SU-DHL-6 (cell line): ENCODE measurements at regions not wholly inside any gene's neighbourhood (a gene's known extent, or its start where the extent isn't known, plus 50 kb on each side); places are given as distances from the start of the nearest gene placed in this dataset.

Experiments used
- H2AFZ ChIP-seq: fragments of 200-600 bp; sonication (generic); 2 replicates; pipeline ENCODE4 v1.6.1; 2014; ENCODE audit warnings: low read depth, mild to moderate bottlenecking, moderate library complexity, mixed read lengths, antibody characterized with exemption, low read length; ENCODE audit not compliant: severe bottlenecking
- H3F3A ChIP-seq: fragments of 200-600 bp; shearing (Covaris generic); 2 replicates; pipeline ENCODE4 v1.6.0; 2016; ENCODE audit warnings: antibody characterized with exemption, mild to moderate bottlenecking; ENCODE audit not compliant: insufficient read depth
- H3K27ac ChIP-seq: fragments of 200-600 bp; sonication (generic); 2 replicates; pipeline ENCODE4 v1.5.1; 2016; ENCODE audit warnings: low read depth, mild to moderate bottlenecking, low read length, moderate library complexity, mixed read lengths
- H3K27me3 ChIP-seq: fragments of 200-600 bp; sonication (generic), shearing (Covaris generic); 2 replicates; pipeline ENCODE4 v1.6.0; 2014; ENCODE audit warnings: mild to moderate bottlenecking, low read length
- H3K36me3 ChIP-seq: fragments of 200-600 bp; sonication (generic); 2 replicates; pipeline ENCODE4 v1.6.1; 2014; ENCODE audit warnings: mild to moderate bottlenecking, low read length, mixed read lengths
- H3K4me2 ChIP-seq: fragments of 300-600, 200-600 bp; shearing (Covaris generic), sonication (generic); 2 replicates; pipeline ENCODE4 v1.6.0; 2014; ENCODE audit warnings: low read length, low read depth, mild to moderate bottlenecking; ENCODE audit not compliant: poor library complexity, severe bottlenecking
- H3K4me3 ChIP-seq: fragments of 200-600 bp; sonication (generic); 2 replicates; pipeline ENCODE4 v1.5.1; 2014; ENCODE audit warnings: antibody characterized with exemption, low read length, mild to moderate bottlenecking, mixed read lengths; ENCODE audit not compliant: insufficient read depth, poor library complexity, severe bottlenecking
- H3K79me2 ChIP-seq: fragments of 200-600 bp; sonication (generic); 2 replicates; pipeline ENCODE4 v1.6.1; 2014; ENCODE audit warnings: mild to moderate bottlenecking, low read length, moderate library complexity; ENCODE audit not compliant: insufficient read depth
- H3K9ac ChIP-seq: fragments of 200-600 bp; sonication (generic); 2 replicates; pipeline ENCODE4 v1.7.0; 2014; ENCODE audit warnings: mild to moderate bottlenecking, low read length
- H3K9me2 ChIP-seq: fragments of 200-600 bp; sonication (generic); replicated peaks from 2 replicates; pipeline ENCODE4 v1.6.1; 2014; ENCODE audit warnings: low read length; ENCODE audit not compliant: insufficient read depth
- H3K9me3 ChIP-seq: fragments of 200-600 bp; sonication (generic); 2 replicates; pipeline ENCODE4 v1.6.1; 2014; ENCODE audit warnings: low read length, mixed read lengths; ENCODE audit not compliant: insufficient read depth
- H4K20me1 ChIP-seq: fragments of 200-600 bp; sonication (generic); 2 replicates; pipeline ENCODE4 v1.6.1; 2014; ENCODE audit warnings: low read depth, mild to moderate bottlenecking, antibody characterized with exemption, low read length, moderate library complexity, mixed read lengths
- EZH2phosphoT487 ChIP-seq: fragments of 200-600 bp; sonication (generic), shearing (Covaris generic); conservative IDR thresholded peaks from 2 replicates; pipeline ENCODE4 v1.6.1; 2018; ENCODE audit warnings: mild to moderate bottlenecking, antibody characterized with exemption, low read length, moderate library complexity, mixed read lengths
- TF ChIP-seq, protein P1 (sequence below): fragments of 200-600 bp; sonication (generic); IDR thresholded peaks from one replicate; pipeline ENCODE4 v1.5.1; 2017; ENCODE audit warnings: antibody characterized with exemption, mild to moderate bottlenecking, low read length, moderate library complexity; ENCODE audit not compliant: insufficient read depth, poor library complexity, severe bottlenecking

DNA sequence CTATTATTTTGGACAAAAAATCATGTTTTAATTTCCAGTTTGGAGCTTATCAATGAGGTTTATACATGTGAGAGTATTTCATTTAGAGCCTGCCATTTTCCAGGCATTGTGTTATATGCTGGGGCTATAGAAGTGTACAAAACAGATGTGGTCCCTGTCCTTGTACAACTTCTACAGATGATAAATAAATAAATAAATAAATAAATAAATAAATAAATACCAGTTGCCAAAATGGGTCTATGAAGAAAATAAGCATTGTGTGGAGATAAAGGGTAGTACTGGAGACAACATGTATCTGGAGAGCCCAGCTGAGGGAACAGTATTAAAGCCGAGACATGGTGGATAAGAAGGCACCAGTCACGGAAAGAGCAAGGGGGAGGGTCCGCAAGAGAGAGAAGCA lies 210.0 kb downstream of the SS18 start:
- H3K36me3 ChIP-seq: no peaks in the 10 kb centered on the region
- no peaks in the 10 kb centered on the region for H3F3A ChIP-seq
- no peak overlapping the region for H3K27ac ChIP-seq
- no peak overlapping the region for H3K4me3 ChIP-seq
- H3K9me2 ChIP-seq: no peaks in the 10 kb centered on the region
- no peaks in the 10 kb centered on the region for H4K20me1 ChIP-seq
- no peaks in the 10 kb centered on the region for H3K79me2 ChIP-seq
- H3K4me2 ChIP-seq: no peak overlapping the region
- no peak overlapping the region for H2AFZ ChIP-seq
- TF ChIP-seq, protein P1, sequence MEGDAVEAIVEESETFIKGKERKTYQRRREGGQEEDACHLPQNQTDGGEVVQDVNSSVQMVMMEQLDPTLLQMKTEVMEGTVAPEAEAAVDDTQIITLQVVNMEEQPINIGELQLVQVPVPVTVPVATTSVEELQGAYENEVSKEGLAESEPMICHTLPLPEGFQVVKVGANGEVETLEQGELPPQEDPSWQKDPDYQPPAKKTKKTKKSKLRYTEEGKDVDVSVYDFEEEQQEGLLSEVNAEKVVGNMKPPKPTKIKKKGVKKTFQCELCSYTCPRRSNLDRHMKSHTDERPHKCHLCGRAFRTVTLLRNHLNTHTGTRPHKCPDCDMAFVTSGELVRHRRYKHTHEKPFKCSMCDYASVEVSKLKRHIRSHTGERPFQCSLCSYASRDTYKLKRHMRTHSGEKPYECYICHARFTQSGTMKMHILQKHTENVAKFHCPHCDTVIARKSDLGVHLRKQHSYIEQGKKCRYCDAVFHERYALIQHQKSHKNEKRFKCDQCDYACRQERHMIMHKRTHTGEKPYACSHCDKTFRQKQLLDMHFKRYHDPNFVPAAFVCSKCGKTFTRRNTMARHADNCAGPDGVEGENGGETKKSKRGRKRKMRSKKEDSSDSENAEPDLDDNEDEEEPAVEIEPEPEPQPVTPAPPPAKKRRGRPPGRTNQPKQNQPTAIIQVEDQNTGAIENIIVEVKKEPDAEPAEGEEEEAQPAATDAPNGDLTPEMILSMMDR: no peak
- no peak for TF ChIP-seq EZH2phosphoT487
- H3K9me3 ChIP-seq: no peaks in the 10 kb centered on the region
- no peaks in the 10 kb centered on the region for H3K27me3 ChIP-seq
- H3K9ac ChIP-seq: no peak overlapping the region

DNA sequence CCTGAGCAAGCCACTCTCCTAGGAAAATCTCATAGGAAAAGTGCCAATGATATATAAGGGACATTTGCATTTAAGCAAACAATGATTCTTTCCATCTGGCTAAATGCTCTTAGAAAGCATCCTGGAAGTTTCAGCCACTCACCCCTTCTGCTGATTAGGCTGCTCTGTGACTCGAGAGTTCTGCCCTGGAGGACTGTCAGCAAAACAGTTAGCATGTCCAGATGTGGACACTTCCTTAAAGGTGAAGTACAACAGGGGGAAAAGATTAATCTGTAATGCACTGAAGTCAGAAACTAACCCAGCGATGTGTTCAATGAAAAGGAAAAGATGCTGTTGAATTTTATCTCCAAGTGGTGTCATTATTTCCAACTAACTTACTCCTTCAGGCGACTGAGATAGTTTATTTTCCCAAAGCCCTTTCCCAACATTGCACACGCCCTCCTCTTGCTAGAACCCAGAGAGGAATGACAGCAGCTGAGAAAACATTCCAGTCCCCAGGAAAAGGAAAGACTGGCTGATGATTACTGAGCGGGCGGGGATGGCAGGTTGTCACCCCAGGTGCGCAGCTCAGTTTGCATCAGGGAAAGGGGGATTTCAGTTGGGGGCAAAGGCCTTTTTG lies 214.0 kb downstream of the SS18 start:
- no peak overlapping the region for H3K9ac ChIP-seq

DNA sequence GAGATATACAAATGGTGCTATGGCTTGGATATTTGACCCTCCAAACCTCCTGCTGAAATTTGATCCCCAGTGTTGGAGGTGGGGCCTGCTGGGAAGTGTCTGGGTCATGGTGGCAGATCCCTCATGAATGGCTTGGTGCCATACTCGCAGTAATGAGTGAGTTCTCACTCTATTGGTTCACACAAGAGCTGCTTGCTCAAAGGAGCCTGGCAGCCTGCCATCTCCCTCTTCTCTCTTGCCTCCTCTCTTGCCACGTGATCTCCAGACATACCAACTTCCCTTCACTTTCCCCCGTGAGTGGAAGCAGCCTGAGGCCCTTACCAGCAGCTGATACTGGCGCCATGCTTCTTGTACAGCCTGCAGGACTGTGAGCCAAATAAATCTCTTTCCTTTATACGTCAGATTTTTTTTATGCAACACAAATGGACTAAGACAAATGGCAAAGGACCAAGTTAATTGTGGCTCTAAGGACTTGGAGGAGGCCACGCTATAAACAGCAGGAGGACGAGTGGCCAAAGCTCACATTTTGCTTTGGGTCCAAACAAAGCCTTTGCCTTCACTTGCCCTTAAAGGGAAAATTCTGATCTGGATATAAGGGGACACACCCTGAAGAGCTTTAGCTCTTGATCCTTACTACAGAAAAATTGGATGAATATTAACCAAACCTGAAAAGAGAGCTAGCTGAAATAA lies 214.7 kb downstream of the SS18 start:
- TF ChIP-seq, protein P1: no peak
- no peak for TF ChIP-seq EZH2phosphoT487
- H2AFZ ChIP-seq: no peak overlapping the region
- no peaks in the 10 kb centered on the region for H3K79me2 ChIP-seq
- no peak overlapping the region for H3K9ac ChIP-seq
- H3K4me2 ChIP-seq: no peak overlapping the region
- H3K9me3 ChIP-seq: no peaks in the 10 kb centered on the region
- no peaks in the 10 kb centered on the region for H3K36me3 ChIP-seq
- H3F3A ChIP-seq: no peaks in the 10 kb centered on the region
- H3K27me3 ChIP-seq: no peaks in the 10 kb centered on the region
- no peak overlapping the region for H3K27ac ChIP-seq
- no peaks in the 10 kb centered on the region for H3K9me2 ChIP-seq
- H4K20me1 ChIP-seq: no peaks in the 10 kb centered on the region
- H3K4me3 ChIP-seq: no peak overlapping the region

More for the DNA sequence above, 214.0 kb downstream of the SS18 start:
- no peaks in the 10 kb centered on the region for H3F3A ChIP-seq
- no peaks in the 10 kb centered on the region for H4K20me1 ChIP-seq
- H3K27me3 ChIP-seq: no peaks in the 10 kb centered on the region
- no peak overlapping the region for H3K4me2 ChIP-seq
- H2AFZ ChIP-seq: no peak overlapping the region
- H3K9me2 ChIP-seq: no peaks in the 10 kb centered on the region
- no peaks in the 10 kb centered on the region for H3K79me2 ChIP-seq
- no peaks in the 10 kb centered on the region for H3K36me3 ChIP-seq
- TF ChIP-seq, protein P1: no peak
- no peak overlapping the region for H3K4me3 ChIP-seq
- H3K27ac ChIP-seq: no peak overlapping the region
- H3K9me3 ChIP-seq: no peaks in the 10 kb centered on the region
